ENCODE measurements at regions not wholly inside any gene's neighbourhood (a gene's known extent, or its start where the extent isn't known, plus 50 kb on each side); places are given as distances from the start of the nearest gene placed in this dataset.

- BruUV-seq (replicated peaks) = no TSS peak
- Histone ChIP-seq H3K4me2 (ENCODE audit: low read length) (no peak overlapping the region), H3K9ac (ENCODE audit: low read length) (no peak overlapping the region), H3K27me3 (ENCODE audit: low read length) (no peaks in the 10 kb centered on the region), H3K79me2 (ENCODE audit: low read length) (no peaks in the 10 kb centered on the region), H3K4me1 (ENCODE audit: insufficient read depth, low read length) (peaks cover 31% of the 10 kb centered on the region), H3K4me3 (ENCODE audit: low read length) (no peak overlapping the region), H4K20me1 (ENCODE audit: low read length) (no peaks in the 10 kb centered on the region), H3K27ac (ENCODE audit: low read length) (no peak overlapping the region), H3K9me2 (replicated peaks; ENCODE audit: low read length) (no peaks in the 10 kb centered on the region), H2AFZ (ENCODE audit: low read length) (no peak overlapping the region), H3K36me3 (ENCODE audit: low read depth, low read length) (no peaks in the 10 kb centered on the region), H3F3A (ENCODE audit: low read length, unreplicated experiment) (no peaks in the 10 kb centered on the region), H3K9me3 (ENCODE audit: low read length) (no peaks in the 10 kb centered on the region)
- ATAC-seq = no peak
- TF ChIP-seq EZH2phosphoT487 (IDR thresholded peaks at IDR 0.05; ENCODE audit: borderline replicate concordance, low read length) = no peak
- no peak for TF ChIP-seq EZH2 (IDR thresholded peaks at IDR 0.05; ENCODE audit: low read length, unreplicated experiment)
- no peak for TF ChIP-seq CTCF (conservative IDR thresholded peaks at IDR 0.05; ENCODE audit: low read depth, low read length)
- CTCF ChIA-PET = no interaction called here
- DNase-seq = peak; percentile 88
- intact Hi-C loops (cut with micrococcal nuclease) = no loop called here
- POLR2A ChIA-PET (ENCODE audit: unreplicated experiment) = no interaction called here
Observed at GRCh38 chr4:56752985-56753384, 68.5 kb downstream of the SPINK2 start.

GRCh38 chr4:56750231-56750630, 69.1 kb upstream of the HOPX start:
- BruUV-seq (replicated peaks) = no TSS peak
- no peaks in the 10 kb centered on the region for H3K36me3 ChIP-seq (ENCODE audit: low read depth, low read length)
- H3K4me2 ChIP-seq (ENCODE audit: low read length) = no peak overlapping the region
- H3F3A ChIP-seq (ENCODE audit: low read length, unreplicated experiment) = no peaks in the 10 kb centered on the region
- no peak overlapping the region for H3K9ac ChIP-seq (ENCODE audit: low read length)
- TF ChIP-seq CTCF (conservative IDR thresholded peaks at IDR 0.05; ENCODE audit: low read depth, low read length) (no peak), EZH2 (IDR thresholded peaks at IDR 0.05; ENCODE audit: low read length, unreplicated experiment) (no peak), EZH2phosphoT487 (IDR thresholded peaks at IDR 0.05; ENCODE audit: borderline replicate concordance, low read length) (no peak)
- H3K79me2 ChIP-seq (ENCODE audit: low read length) = no peaks in the 10 kb centered on the region
- ChIA-PET CTCF (no interaction called here), POLR2A (ENCODE audit: unreplicated experiment) (no interaction called here)
- no peaks in the 10 kb centered on the region for H3K9me2 ChIP-seq (replicated peaks; ENCODE audit: low read length)
- no peaks in the 10 kb centered on the region for H3K27me3 ChIP-seq (ENCODE audit: low read length)
- no peak overlapping the region for H3K27ac ChIP-seq (ENCODE audit: low read length)
- intact Hi-C loops (cut with micrococcal nuclease) = no loop called here
- H3K4me1 ChIP-seq (ENCODE audit: insufficient read depth, low read length) = peaks cover 5% of the 10 kb centered on the region
- DNase-seq (no peak), ATAC-seq (no peak)
- no peak overlapping the region for H3K4me3 ChIP-seq (ENCODE audit: low read length)
- H3K9me3 ChIP-seq (ENCODE audit: low read length) = no peaks in the 10 kb centered on the region
- H4K20me1 ChIP-seq (ENCODE audit: low read length) = no peaks in the 10 kb centered on the region
- H2AFZ ChIP-seq (ENCODE audit: low read length) = no peak overlapping the region

GRCh38 chr4:56748271-56748670, 67.2 kb upstream of the HOPX start:
- POLR2A ChIA-PET (ENCODE audit: unreplicated experiment) = no interaction called here
- H3K27me3 ChIP-seq (ENCODE audit: low read length) = no peaks in the 10 kb centered on the region
- no peak overlapping the region for H3K27ac ChIP-seq (ENCODE audit: low read length)

More at GRCh38 chr4:56748271-56748670, 67.2 kb upstream of the HOPX start:
- no peaks in the 10 kb centered on the region for H3K79me2 ChIP-seq (ENCODE audit: low read length)
- ATAC-seq = no peak
- CTCF ChIA-PET = no interaction called here
- intact Hi-C loops (cut with micrococcal nuclease) = no loop called here
- no peak overlapping the region for H3K9ac ChIP-seq (ENCODE audit: low read length)
- H3K4me3 ChIP-seq (ENCODE audit: low read length) = no peak overlapping the region
- BruUV-seq (replicated peaks) = no TSS peak
- no peaks in the 10 kb centered on the region for H3K9me3 ChIP-seq (ENCODE audit: low read length)
- no peaks in the 10 kb centered on the region for H4K20me1 ChIP-seq (ENCODE audit: low read length)
- no peak overlapping the region for H3K4me2 ChIP-seq (ENCODE audit: low read length)
- H3F3A ChIP-seq (ENCODE audit: low read length, unreplicated experiment) = no peaks in the 10 kb centered on the region
- no peak overlapping the region for H2AFZ ChIP-seq (ENCODE audit: low read length)
- no peak for DNase-seq
- no peaks in the 10 kb centered on the region for H3K36me3 ChIP-seq (ENCODE audit: low read depth, low read length)
- H3K9me2 ChIP-seq (replicated peaks; ENCODE audit: low read length) = no peaks in the 10 kb centered on the region
- TF ChIP-seq EZH2 (IDR thresholded peaks at IDR 0.05; ENCODE audit: low read length, unreplicated experiment) = no peak
- H3K4me1 ChIP-seq (ENCODE audit: insufficient read depth, low read length) = peaks cover 16% of the 10 kb centered on the region

All from PC-3 (cell line).